ENCODE measurements at regions not wholly inside any gene's neighbourhood (a gene's known extent, or its start where the extent isn't known, plus 50 kb on each side); places are given as distances from the start of the nearest gene placed in this dataset.

- intact Hi-C loops (cut with DNase I; ENCODE audit: low total_unique reads), result no loop called here
- H3K27ac ChIP-seq, result peak overlapping the region; percentile 80
- no peak for TF ChIP-seq CTCF (IDR thresholded peaks at IDR 0.05)
Observed at GRCh38 chr10:31648966-31649365, 279.7 kb downstream of the ARHGAP12 start.

GRCh38 chr10:31647861-31648260 lies 280.8 kb downstream of the ARHGAP12 start:
- peaks cover 0 to 16% (median 8%) of the 10 kb centered on the region in 4 donors for H3K4me1 ChIP-seq
- H3K9me3 ChIP-seq, result no peaks in the 10 kb centered on the region
- no peaks in the 10 kb centered on the region for H3K36me3 ChIP-seq
- TF ChIP-seq CTCF (IDR thresholded peaks at IDR 0.05), result no peak
- no peaks in the 10 kb centered on the region for H3K27me3 ChIP-seq
- DNase-seq, result no peak
- intact Hi-C loops (cut with DNase I; ENCODE audit: low total_unique reads), result no loop called here
- no peak overlapping the region for H3K27ac ChIP-seq
- no peak overlapping the region for H3K4me3 ChIP-seq

More at GRCh38 chr10:31648966-31649365, 279.7 kb downstream of the ARHGAP12 start:
- Histone ChIP-seq H3K4me3 (peak overlapping the region in 1 of 2 donors; percentile 49), H3K4me1 (peaks cover 0 to 16% (median 8%) of the 10 kb centered on the region in 4 donors), H3K27me3 (no peaks in the 10 kb centered on the region), H3K9me3 (no peaks in the 10 kb centered on the region), H3K36me3 (no peaks in the 10 kb centered on the region)
- no peak for DNase-seq

- Histone ChIP-seq H3K9me3 (no peaks in the 10 kb centered on the region), H3K36me3 (no peaks in the 10 kb centered on the region), H3K4me3 (no peak overlapping the region), H3K27me3 (no peaks in the 10 kb centered on the region), H3K27ac (no peak overlapping the region), H3K4me1 (peaks cover 0 to 16% (median 8%) of the 10 kb centered on the region in 4 donors)
- no peak for TF ChIP-seq CTCF (IDR thresholded peaks at IDR 0.05)
- intact Hi-C loops (cut with DNase I; ENCODE audit: low total_unique reads), result no loop called here
- DNase-seq, result no peak
Observed at GRCh38 chr10:31646519-31646918, 282.1 kb downstream of the ARHGAP12 start.

- Histone ChIP-seq H3K4me1 (peaks cover 0 to 16% (median 8%) of the 10 kb centered on the region in 4 donors), H3K36me3 (no peaks in the 10 kb centered on the region), H3K27ac (no peak overlapping the region), H3K4me3 (no peak overlapping the region), H3K27me3 (no peaks in the 10 kb centered on the region), H3K9me3 (no peaks in the 10 kb centered on the region)
- no peak for DNase-seq
- intact Hi-C loops (cut with DNase I; ENCODE audit: low total_unique reads), result no loop called here
- no peak for TF ChIP-seq CTCF (IDR thresholded peaks at IDR 0.05)
Observed at GRCh38 chr10:31645786-31646185, 282.8 kb downstream of the ARHGAP12 start.

GRCh38 chr10:31644931-31645633 lies 283.5 kb downstream of the ARHGAP12 start:
- no peak for DNase-seq
- no peak overlapping the region for H3K4me3 ChIP-seq
- intact Hi-C loops (cut with DNase I; ENCODE audit: low total_unique reads), result no loop called here
- no peaks in the 10 kb centered on the region for H3K36me3 ChIP-seq
- no peak overlapping the region for H3K27ac ChIP-seq
- H3K9me3 ChIP-seq, result no peaks in the 10 kb centered on the region
- TF ChIP-seq CTCF (IDR thresholded peaks at IDR 0.05), result no peak
- peaks cover 0 to 12% (median 6%) of the 10 kb centered on the region in 4 donors for H3K4me1 ChIP-seq
- H3K27me3 ChIP-seq, result no peaks in the 10 kb centered on the region

Measured in tibial artery (tissue), 4 donors.